HUDEP-2 (cell line): ENCODE measurements at regions not wholly inside any gene's neighbourhood (a gene's known extent, or its start where the extent isn't known, plus 50 kb on each side); places are given as distances from the start of the nearest gene placed in this dataset.

Experiments used
- DNase-seq, 76 experiments: peaks; one replicate each; lab custom pipeline; 2025; ENCODE audit not compliant: unreplicated experiment in 76 of 76; lab: John Stamatoyannopoulos, UW

- no peak for DNase-seq
Measured at GRCh38 chr9:38315085-38315595, 77.4 kb upstream of the ALDH1B1 start.

DNA sequence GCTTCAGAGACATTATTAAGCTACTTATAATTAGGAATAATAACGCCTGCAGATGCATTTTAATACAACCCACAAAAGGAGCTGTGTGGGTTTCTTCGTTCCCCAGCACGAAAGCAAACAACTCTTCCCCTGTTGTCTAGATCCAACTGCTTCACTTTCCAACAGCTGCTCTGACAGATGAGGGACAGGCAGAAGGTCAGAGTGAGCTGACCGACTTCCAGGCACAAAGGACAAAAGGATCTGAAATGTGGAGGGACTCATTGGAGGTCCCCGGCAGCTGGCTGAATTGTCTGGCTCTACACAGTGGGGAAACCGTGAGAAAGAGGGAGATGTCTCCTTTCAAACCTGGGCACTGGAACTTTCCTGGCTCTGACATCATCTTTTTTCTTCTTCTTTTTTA, 79.1 kb upstream of the ALDH1B1 start:
- DNase-seq = no peak

GRCh38 chr9:38312406-38312805, 80.1 kb upstream of the ALDH1B1 start:
- no peak for DNase-seq

DNA sequence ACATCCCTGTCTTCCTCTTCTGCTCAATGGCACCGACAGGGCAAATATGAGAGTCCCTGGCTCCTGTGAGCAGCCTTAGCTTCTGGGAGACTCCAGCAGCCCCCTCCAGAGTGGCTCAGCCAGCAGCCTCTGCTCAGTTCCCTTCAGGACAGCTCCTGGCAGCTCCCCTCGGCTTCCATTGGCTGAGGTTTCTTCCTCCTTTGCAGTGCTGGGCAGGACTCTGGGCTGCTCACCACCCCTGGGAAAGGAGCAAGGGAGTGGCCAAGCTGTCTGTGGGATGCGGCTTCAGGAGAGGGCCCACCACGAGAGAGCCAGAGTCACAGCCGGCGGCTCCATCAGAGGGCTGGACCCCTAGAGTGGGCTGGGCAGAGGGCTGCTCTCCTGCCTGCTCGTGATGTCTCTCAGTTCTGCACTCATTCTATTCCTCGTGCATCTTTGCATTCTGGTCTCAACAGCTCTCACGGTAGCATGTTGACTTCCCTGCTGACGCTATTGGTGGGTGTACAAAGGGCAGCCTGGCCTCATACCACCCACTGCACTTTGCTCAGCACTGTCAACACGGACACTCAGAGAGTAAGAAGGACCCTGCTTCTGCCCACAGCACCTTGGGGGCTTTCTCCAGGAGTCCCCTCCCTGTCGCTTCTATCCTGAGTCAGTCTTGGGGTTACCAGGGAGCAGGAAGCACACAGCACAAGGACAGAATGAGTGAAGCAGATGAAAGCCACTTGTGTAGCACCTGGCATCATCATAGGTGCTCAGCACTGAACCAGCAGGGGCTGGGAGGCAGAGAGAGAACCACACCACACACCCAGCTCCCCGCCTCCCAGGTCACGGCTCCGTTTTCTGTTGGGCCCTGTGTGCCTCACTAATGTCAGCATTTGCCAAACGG, 80.9 kb upstream of the ALDH1B1 start:
- no peak for DNase-seq

DNA sequence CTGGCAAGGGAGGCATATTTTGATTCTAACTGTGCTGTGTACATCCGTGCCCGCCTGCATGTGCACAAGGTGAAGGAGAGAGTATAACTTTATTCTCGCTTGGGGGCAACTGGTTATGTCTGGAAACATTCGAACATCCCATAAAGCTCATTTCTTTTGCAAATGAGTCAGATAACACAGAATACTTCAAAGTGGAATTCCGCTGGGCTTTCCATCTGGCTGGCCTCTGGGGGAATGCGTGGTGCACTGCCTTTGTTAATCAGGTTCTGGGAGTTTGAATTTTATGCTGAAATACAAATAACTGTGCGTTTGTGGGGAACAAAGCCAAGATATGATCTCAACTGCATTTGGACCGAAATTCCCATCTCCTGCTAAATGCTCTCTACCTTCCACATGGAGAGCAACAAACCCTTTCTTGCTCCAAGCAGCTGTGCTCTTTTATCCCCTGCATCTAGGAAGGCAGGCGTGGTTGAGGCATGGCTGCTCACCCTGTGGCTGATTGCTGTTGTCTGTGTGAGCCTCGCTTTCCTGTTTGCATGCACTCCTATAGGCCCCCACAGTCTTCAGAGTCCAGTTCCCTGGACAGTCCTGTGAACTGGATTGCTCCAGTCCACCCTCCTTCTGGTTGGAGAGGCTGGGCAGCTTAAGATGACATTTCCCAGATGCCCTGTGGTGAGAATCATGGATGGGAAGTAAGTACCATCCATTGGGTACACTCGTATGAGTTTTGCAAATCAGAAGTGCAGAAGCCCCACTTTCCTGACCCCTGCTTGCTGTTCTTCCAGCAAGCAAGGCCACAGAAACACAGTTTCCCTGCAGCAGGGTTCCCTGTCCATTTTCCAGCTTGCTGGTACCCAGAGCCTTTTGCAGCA, 82.9 kb upstream of the ALDH1B1 start:
- no peak for DNase-seq

- DNase-seq = no peak
Measured at GRCh38 chr9:38308136-38308535, 84.4 kb upstream of the ALDH1B1 start.

- DNase-seq = no peak
Measured at GRCh38 chr9:38306899-38307298, 85.6 kb upstream of the ALDH1B1 start.

DNA sequence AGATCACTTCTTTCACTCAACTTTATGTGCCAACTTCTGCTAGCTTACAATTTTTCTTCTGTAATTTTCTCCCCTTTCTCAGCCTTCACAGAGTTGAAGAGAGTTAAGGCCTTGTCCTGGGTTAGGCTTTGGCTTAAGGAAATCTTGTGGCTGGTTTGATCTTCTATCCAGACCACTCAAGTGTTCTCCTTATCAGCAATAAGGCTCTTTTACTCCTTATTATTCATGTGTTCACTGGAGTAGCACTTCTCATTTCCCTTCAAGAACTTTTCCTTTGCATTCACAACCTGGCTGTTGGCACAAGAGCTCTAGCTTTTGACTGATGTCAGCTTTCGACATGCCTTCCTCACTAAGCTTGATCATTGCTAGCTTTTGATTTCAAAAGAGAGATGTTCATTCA, 86.9 kb upstream of the ALDH1B1 start:
- DNase-seq = no peak

DNA sequence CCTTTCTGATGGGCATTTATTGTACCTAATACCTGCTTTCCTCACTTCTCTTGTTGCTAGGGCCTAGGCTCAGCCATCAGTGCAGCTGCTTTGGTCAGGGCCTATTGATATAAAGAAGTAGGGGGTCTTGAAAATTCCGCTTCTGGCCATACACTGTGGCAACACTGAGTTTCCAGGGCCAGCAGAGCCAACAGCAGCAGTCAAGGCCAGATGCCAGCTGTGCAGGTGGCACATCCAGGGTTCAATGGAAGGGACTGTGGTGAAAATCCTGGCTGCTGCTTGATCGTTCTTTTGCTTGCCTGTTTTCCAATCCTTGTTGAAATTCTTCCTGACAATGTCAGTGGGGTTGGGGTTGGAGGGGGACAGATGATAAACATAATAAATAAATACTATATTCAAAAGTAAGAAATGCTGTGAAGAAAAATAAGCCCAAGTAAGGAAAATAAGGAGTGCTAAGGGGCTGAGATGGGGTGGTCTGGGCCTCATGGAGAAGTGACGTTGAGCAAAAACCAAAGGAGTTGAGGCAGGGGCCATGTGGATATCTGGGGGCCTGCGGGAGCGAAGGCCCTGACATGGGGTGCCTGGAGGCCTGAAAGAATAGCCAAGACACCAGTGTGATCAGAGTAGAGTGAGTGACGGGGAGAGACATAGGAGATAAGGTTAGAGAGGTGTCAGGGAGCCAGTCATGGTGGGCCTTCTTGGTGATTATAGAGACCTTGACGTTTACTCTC, 91.0 kb upstream of the ALDH1B1 start:
- no peak for DNase-seq

GRCh38 chr9:38299856-38300255, 92.6 kb upstream of the ALDH1B1 start:
- DNase-seq = no peak

- no peak for DNase-seq
Measured at GRCh38 chr9:38298904-38299303, 93.6 kb upstream of the ALDH1B1 start.

DNA sequence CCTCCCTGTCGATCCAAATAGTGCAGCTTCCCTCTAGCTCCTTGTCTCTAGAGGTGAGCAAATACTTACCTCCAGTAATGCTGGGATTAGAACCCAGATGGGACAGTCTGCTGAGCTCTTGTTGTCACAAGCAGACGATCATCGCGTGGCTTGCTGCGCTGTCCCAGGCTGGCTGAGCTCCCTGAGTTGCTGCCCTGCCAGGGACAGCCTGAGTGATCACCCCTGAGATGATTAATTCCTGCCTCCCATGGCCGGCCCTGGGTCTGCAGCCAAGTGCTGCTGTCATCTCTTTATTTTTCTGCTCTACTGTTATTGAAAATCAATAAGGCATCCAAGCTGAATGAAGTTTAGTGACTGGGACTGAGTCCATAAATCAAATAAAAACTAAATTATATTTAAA, 94.0 kb upstream of the ALDH1B1 start:
- no peak for DNase-seq

- no peak for DNase-seq
Measured at GRCh38 chr9:38296807-38297206, 95.7 kb upstream of the ALDH1B1 start.

GRCh38 chr9:38295764-38296163, 96.7 kb upstream of the ALDH1B1 start:
- no peak for DNase-seq

DNA sequence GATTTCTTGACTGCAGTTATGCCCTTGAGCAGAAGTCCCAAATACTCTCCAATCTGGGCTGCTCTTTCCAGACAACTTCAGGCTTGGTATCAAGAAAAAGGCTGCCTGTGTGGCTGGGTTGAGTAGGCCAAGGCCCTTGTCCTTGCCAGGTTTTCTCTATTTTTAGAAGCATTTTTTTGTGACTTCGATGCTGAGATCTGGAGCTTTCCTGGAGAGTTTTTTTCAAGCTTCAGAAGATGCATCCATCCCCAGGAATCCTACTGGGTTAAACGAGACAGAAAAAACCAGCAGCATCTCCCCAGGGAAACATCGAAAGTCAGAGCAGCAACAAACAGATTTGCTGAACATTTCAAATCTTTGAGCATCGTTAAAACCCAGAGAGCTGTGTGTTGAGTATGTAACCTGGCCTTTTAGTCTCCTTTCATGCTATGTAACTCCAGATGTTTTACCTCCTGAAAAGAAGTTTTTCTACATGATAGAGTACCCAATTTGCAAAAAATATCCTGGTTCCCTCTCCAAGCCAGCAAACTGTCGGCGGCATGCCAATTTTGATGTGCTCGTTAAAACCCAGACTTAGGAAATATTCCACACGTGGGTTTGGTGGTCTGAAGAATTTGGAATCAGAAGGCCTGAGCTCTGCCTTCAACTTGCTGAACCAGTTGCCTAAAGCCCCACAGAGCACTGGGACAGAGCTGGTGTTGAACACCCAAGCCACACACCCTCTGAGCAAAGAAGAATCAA, 98.1 kb upstream of the ALDH1B1 start:
- DNase-seq = no peak

DNA sequence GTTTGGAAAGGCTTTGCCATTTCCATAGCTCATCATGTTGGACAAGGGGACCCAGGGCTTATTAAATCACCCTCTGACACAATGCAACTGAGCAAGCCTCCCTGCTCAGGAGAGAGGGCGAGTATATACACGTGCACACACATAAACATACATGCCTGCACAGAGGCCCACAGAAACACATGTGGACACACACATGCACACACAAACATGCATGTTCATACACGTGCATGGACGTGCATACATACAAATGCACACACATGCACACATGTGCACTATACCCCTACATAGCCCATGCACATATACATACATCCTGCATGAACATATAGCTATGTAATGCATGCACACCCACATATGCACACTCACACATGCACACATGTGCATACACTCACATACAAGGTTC, 99.5 kb upstream of the ALDH1B1 start:
- DNase-seq = no peak

DNA sequence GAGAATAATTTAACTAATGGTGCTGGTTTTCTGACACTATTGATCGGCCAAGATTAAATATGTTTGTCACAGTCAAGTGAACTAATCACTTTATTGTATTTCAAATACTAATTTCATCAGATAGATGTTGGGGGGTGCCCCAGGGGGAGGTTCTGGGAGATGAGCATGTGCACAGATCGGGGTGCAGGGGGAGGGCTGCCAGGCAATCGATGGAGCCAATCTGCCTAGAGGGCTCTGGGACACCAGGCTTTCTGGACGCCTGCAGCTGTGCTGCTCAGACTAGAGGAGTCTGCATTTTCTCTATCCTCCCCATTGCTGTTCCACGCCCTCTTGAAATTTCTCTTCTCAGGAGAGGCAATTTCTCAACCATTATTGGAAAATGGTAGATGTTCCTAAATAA, 100.0 kb upstream of the ALDH1B1 start:
- no peak for DNase-seq

- DNase-seq = no peak
Measured at GRCh38 chr9:38289866-38290245, 102.6 kb upstream of the ALDH1B1 start.

DNA sequence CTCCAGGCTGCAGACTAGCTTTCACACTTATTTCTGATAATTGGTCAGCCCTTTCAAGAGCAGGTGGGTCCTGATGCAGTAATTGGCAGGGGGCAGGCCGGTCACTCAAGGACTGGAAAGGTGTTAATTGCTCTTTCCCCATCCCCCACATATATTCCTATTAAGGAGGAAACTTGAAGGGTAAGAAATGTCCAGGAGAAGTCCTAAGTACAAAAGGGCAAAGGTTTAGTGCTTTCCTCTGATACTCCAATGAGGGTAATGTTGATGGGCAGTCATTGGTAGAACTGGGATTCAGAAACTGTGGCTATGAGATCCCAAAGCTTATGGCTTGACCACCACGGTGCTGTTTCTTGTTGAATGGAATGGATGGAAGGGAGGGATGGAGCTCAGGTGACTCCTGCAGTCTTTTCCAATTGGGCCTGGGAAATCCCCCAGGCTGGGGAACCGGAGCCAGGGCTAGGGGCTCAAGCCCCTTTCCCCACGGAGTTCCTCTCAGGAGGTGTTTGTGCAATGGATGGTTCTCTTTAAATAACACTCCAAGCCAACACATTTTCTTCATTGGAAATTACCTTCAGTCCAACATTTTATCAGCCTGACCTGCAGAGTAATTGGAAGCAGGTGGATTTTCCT, 103.2 kb upstream of the ALDH1B1 start:
- no peak for DNase-seq

DNA sequence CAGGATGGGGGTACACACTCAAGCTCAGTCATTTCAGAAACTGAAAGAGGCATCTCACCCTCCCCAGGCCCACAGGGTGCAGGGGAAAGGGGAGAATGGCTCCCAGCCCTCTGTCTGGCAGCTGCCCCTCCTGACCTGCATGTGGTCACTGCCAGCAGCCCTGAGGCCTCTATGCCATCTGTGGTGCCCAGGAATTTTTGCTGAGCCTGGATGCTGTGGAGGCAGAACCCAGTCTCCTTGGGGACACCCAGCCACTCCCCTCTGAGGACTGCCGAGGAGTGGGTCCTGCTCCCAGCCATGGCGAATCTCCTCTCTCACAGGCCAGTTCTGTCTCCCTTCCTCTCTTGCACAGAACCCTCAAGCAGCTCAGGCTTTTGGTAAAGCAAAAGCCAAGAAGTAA, 104.0 kb upstream of the ALDH1B1 start:
- DNase-seq = no peak
